ENCODE measurements at regions not wholly inside any gene's neighbourhood (a gene's known extent, or its start where the extent isn't known, plus 50 kb on each side); places are given as distances from the start of the nearest gene placed in this dataset.

DNA sequence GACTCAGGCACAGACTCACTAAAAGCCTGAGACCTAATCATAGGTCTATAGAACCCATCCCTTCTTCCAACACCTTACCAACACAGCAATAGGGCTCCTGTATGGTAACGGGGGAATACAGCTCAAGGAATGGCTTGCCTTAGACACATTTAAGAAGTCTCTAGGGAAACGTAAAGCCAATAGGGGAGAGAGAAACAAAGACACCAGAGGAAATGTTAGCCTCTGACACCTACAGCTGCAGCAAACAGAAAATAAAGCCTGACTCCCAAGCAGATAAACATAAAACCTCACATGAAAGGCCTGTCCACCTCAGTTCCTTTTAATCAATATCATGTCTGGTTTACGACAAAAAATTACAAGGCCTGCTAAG is 51.1 kb upstream of the NCOA1 start:
- no peak for DNase-seq (ENCODE audit: low spot score)

DNA sequence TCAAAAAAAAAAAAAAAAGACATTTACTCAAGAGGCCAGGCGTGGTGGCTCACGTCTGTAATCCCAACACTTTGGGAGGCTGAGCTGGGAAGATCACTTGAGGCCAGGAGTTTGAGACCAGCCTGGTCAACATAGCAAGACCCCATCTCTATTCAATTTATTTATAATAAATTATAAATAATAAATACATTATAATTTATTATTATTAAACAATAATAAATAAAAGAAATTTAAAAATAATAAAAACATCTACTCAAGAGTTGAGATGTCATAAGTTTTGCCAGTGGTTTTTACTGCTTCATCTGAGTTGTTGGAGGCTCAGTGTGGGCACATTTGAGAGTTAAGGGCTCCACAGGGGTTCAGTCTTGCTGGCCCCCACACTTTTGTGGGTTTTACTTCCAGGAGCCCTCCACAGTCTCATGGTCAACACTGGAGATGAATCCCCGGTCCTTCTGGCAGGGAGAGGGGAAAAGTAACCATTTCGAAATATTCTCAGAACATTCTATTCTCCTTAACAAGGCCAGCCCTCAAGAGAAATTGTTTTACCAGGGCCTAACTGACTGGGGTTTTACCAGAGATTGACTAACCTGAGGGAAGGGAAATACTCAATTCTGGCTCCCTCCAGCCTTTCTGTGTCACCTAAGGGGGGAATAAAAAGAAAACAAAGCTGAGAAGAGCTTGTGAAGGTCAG is 51.6 kb upstream of the NCOA1 start:
- no peak for DNase-seq (ENCODE audit: low spot score)

DNA sequence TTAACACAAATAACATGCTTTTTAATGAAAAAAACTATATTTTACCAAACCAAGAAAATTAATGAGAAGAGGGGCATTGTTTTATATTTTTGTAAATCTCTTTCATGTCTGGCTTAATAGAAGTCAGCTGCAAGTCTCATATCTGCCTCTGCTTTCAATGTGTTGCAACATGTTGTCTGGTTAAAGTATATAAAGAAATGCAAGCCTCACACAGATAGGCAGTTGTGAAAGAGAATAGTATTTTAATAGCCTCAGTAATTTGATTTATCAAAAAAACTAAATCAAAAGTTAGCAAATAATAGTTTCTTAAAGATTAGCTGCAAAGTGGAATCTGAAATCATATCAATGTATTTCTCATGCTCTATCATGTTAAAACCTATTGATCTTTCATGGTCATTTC is 52.9 kb upstream of the NCOA1 start:
- no peak for DNase-seq (ENCODE audit: low spot score)

- DNase-seq (ENCODE audit: low spot score) = peak; percentile 75
Observed at GRCh38 chr2:24435391-24436316, 55.4 kb upstream of the NCOA1 start.

- DNase-seq (ENCODE audit: low spot score) = no peak
Observed at GRCh38 chr2:24434541-24434940, 56.5 kb upstream of the NCOA1 start.

DNA sequence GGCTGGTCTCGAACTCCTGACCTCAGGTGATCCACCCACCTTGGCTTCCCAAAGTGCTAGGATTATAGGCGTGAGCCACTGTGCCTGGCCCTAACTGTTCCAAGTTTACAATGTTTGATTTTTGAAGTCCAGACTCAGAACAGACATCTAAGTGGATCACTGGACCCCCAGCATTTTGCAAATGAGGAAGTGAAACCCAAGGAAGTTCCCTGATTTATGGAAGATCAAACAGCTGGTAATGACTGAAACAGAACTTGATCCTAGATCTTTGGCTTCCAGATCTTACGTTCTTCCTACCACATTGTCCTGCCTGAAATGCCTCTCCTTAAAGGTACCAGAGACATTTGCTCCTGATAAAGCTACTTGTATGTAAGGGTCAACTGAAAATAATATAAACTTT is 58.3 kb upstream of the NCOA1 start:
- DNase-seq (ENCODE audit: low spot score) = no peak

GRCh38 chr2:24432121-24432520 is 58.9 kb upstream of the NCOA1 start:
- DNase-seq (ENCODE audit: low spot score) = no peak

GRCh38 chr2:24429197-24430074 is 61.6 kb upstream of the NCOA1 start:
- no peak for DNase-seq (ENCODE audit: low spot score)

DNA sequence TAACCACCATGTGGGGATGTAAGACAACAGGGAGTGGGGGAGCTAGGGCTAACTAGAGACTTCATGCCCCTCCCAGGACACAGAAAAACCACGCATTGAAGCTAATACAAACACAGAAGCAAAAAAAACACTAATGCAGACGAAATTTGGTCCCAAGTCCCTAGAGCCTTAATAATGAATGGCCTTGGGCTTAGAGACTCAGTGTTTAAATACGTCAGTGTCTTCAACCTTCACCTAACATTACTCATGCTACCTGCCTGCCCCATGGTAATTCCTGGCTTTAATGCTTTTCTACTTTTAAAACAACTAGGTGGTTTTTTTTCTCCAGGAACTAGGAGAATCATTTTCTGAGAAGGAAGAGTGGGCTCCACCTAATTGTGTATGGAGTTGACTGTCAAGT is 64.1 kb upstream of the ITSN2 start:
- no peak for DNase-seq (ENCODE audit: low spot score)

- no peak for DNase-seq (ENCODE audit: low spot score)
Observed at GRCh38 chr2:24423095-24423494, 62.8 kb upstream of the ITSN2 start.

- DNase-seq (ENCODE audit: low spot score) = peak; percentile 65
Observed at GRCh38 chr2:24421668-24422067, 61.3 kb upstream of the ITSN2 start.

GRCh38 chr2:24420373-24420772 is 60.0 kb upstream of the ITSN2 start:
- no peak for DNase-seq (ENCODE audit: low spot score)

GRCh38 chr2:24418166-24418841 is 58.0 kb upstream of the ITSN2 start:
- DNase-seq (ENCODE audit: low spot score) = no peak

DNA sequence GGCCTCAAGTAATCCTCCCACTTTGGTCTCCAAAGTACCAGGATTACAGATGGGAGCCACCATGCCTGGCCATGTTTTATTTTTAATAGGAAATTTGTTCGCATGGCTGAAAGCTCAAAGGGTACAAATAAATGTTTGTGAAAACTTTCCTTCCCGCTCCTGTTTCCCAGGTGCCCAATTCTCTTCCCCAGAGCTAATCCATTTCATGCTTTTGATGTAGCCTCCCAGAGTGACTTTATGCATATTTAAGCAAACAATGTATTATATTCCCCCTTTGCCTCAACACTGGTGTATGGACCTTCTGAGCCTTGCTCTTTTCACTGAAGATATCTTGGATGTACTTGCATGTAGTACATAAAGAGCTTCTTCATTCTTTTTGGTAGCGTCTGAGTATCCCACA is 52.5 kb upstream of the ITSN2 start:
- no peak for DNase-seq (ENCODE audit: low spot score)

GRCh38 chr2:24411488-24412151 is 51.3 kb upstream of the ITSN2 start:
- DNase-seq (ENCODE audit: low spot score) = no peak

DNA sequence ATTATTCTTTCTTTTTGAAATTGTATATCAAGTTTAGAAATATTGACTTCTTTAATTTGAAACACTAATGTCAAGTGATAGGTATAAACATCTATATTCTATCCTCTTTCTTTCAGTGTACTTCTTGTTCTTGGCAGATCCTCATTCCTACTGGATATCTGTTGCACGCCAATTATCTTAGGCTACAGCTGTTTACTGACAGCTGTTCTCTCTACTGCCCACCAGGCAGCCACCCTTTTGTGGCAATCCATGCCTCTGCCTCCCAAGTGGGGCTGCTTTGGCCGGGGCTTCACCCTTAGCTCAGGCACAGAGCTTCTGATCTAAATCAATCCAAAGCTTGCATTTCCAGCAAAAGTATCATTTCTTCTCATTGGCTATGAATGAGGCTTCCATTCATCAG is 50.6 kb upstream of the ITSN2 start:
- DNase-seq (ENCODE audit: low spot score) = no peak

DNA sequence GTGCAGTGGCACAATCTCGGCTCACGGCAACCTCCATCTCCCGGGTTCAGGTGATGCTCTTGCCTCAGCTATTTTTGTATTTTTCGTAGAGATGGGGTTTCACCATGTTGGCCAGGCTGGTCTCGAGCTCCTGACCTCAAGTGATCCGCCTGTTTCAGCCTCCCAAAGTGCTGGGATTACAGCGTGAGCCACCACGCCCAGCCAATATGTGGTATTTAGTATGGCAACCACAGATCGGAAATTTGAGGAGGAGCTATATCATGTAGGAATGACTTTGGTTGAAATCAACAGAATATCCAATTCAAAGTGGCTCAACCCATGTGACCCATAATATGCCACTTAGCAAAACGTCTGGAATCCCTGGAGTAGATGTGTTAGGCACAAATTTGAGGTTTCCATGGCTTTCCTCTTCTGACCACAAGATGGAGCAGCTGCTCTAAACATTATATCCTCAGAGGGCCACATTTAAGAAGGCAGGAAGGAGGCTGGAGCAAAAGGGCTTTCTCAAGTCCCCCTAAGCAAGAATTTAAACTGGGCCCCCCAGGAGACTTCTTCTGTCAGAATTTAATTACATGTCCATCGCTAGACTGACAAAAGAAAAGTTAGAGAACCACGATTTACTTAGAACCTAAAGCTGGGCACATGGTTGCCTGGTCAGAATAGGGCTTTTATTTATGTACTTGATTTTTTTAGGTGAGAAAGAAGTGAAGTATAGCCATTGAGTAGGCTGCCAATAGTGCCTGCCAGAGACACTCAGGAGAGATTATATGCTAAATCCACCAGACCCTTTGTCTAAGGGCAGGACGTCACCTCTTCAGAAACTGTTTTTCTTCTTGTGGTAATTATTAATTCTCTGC is 49.6 kb upstream of the ITSN2 start:
- DNase-seq (ENCODE audit: low spot score) = peak; percentile 51

All from ureter (tissue), 1 donor.